ENCODE measurements at regions not wholly inside any gene's neighbourhood (a gene's known extent, or its start where the extent isn't known, plus 50 kb on each side); places are given as distances from the start of the nearest gene placed in this dataset.

- no peak for DNase-seq
Observed at GRCh38 chr5:175579742-175580432, 78.0 kb upstream of the HRH2 start.

GRCh38 chr5:175582697-175583096, 75.2 kb upstream of the HRH2 start:
- Histone ChIP-seq H3K4me3 (no peak overlapping the region), H3K27me3 (peaks cover 20% of the 10 kb centered on the region), H3K9me3 (peaks cover 3% of the 10 kb centered on the region; the same call in 1 of the 2 replicates), H3K36me3 (no peaks in the 10 kb centered on the region)
- DNase-seq, result no peak

More at GRCh38 chr5:175579742-175580432, 78.0 kb upstream of the HRH2 start:
- peaks cover 23% of the 10 kb centered on the region for H3K27me3 ChIP-seq
- peaks cover 3% of the 10 kb centered on the region; the same call in 1 of the 2 replicates for H3K9me3 ChIP-seq
- H3K4me3 ChIP-seq, result no peak overlapping the region
- H3K36me3 ChIP-seq, result no peaks in the 10 kb centered on the region

GRCh38 chr5:175585567-175585966, 72.3 kb upstream of the HRH2 start:
- Histone ChIP-seq H3K27me3 (peaks cover 5% of the 10 kb centered on the region; the same call in 1 of the 2 replicates), H3K36me3 (no peaks in the 10 kb centered on the region), H3K9me3 (peaks cover 3% of the 10 kb centered on the region; the same call in 1 of the 2 replicates), H3K4me3 (no peak overlapping the region)
- DNase-seq, result no peak

GRCh38 chr5:175588709-175589429, 69.0 kb upstream of the HRH2 start:
- Histone ChIP-seq H3K9me3 (no peaks in the 10 kb centered on the region; the same call in 1 of the 2 replicates), H3K36me3 (no peaks in the 10 kb centered on the region), H3K27me3 (peaks cover 5% of the 10 kb centered on the region; the same call in 1 of the 2 replicates), H3K4me3 (no peak overlapping the region)
- DNase-seq, result no peak

GRCh38 chr5:175589714-175590113, 68.2 kb upstream of the HRH2 start:
- Histone ChIP-seq H3K4me3 (no peak overlapping the region), H3K27me3 (0 out of 2 replicates have a peak, but pooled peaks cover under 1% of the 10 kb centered on the region), H3K9me3 (no peaks in the 10 kb centered on the region), H3K36me3 (no peaks in the 10 kb centered on the region)
- no peak for DNase-seq

GRCh38 chr5:175590471-175590881, 67.4 kb upstream of the HRH2 start:
- H3K4me3 ChIP-seq, result no peak overlapping the region
- H3K36me3 ChIP-seq, result no peaks in the 10 kb centered on the region
- H3K9me3 ChIP-seq, result no peaks in the 10 kb centered on the region
- DNase-seq, result peak; percentile 49
- H3K27me3 ChIP-seq, result no peaks in the 10 kb centered on the region

GRCh38 chr5:175591293-175591692, 66.6 kb upstream of the HRH2 start:
- H3K4me3 ChIP-seq, result no peak overlapping the region
- H3K27me3 ChIP-seq, result no peaks in the 10 kb centered on the region
- no peak for DNase-seq
- no peaks in the 10 kb centered on the region for H3K36me3 ChIP-seq
- no peaks in the 10 kb centered on the region for H3K9me3 ChIP-seq

GRCh38 chr5:175593794-175594193, 64.1 kb upstream of the HRH2 start:
- no peak for DNase-seq
- no peaks in the 10 kb centered on the region for H3K9me3 ChIP-seq
- no peak overlapping the region for H3K4me3 ChIP-seq

GRCh38 chr5:175595905-175596304, 62.0 kb upstream of the HRH2 start:
- Histone ChIP-seq H3K36me3 (no peaks in the 10 kb centered on the region), H3K4me3 (no peak overlapping the region), H3K9me3 (no peaks in the 10 kb centered on the region), H3K27me3 (peaks cover 18% of the 10 kb centered on the region)
- DNase-seq, result no peak

More at GRCh38 chr5:175593794-175594193, 64.1 kb upstream of the HRH2 start:
- H3K36me3 ChIP-seq, result no peaks in the 10 kb centered on the region
- peaks cover 4% of the 10 kb centered on the region for H3K27me3 ChIP-seq

GRCh38 chr5:175596761-175597189, 61.1 kb upstream of the HRH2 start:
- H3K27me3 ChIP-seq, result peaks cover 20% of the 10 kb centered on the region
- H3K4me3 ChIP-seq, result no peak overlapping the region
- H3K36me3 ChIP-seq, result no peaks in the 10 kb centered on the region
- no peaks in the 10 kb centered on the region for H3K9me3 ChIP-seq
- no peak for DNase-seq

- H3K36me3 ChIP-seq, result no peaks in the 10 kb centered on the region
- peaks cover 23% of the 10 kb centered on the region for H3K27me3 ChIP-seq
- no peaks in the 10 kb centered on the region for H3K9me3 ChIP-seq
- no peak overlapping the region for H3K4me3 ChIP-seq
- no peak for DNase-seq
Observed at GRCh38 chr5:175597718-175598117, 60.2 kb upstream of the HRH2 start.

GRCh38 chr5:175598774-175599173, 59.1 kb upstream of the HRH2 start:
- no peak for DNase-seq
- Histone ChIP-seq H3K36me3 (no peaks in the 10 kb centered on the region), H3K9me3 (no peaks in the 10 kb centered on the region), H3K4me3 (no peak overlapping the region), H3K27me3 (peaks cover 26% of the 10 kb centered on the region)

- DNase-seq, result no peak
- Histone ChIP-seq H3K4me3 (no peak overlapping the region), H3K9me3 (no peaks in the 10 kb centered on the region), H3K27me3 (peaks cover 30% of the 10 kb centered on the region), H3K36me3 (no peaks in the 10 kb centered on the region)
Observed at GRCh38 chr5:175599210-175599609, 58.7 kb upstream of the HRH2 start.

GRCh38 chr5:175603987-175604739, 53.7 kb upstream of the HRH2 start:
- Histone ChIP-seq H3K4me3 (no peak overlapping the region), H3K36me3 (no peaks in the 10 kb centered on the region), H3K27me3 (peaks cover 37% of the 10 kb centered on the region), H3K9me3 (0 out of 2 replicates have a peak, but pooled peaks cover 2% of the 10 kb centered on the region)
- DNase-seq, result no peak

- 0 out of 2 replicates have a peak, but pooled peaks cover 2% of the 10 kb centered on the region for H3K9me3 ChIP-seq
- DNase-seq, result no peak
- peaks cover 29% of the 10 kb centered on the region for H3K27me3 ChIP-seq
- H3K4me3 ChIP-seq, result no peak overlapping the region
- no peaks in the 10 kb centered on the region for H3K36me3 ChIP-seq
Observed at GRCh38 chr5:175606409-175606808, 51.5 kb upstream of the HRH2 start.
